SK-N-SH (cell line): ENCODE measurements at regions not wholly inside any gene's neighbourhood (a gene's known extent, or its start where the extent isn't known, plus 50 kb on each side); places are given as distances from the start of the nearest gene placed in this dataset.

ENCODE experiments used
- RFX5 ChIP-seq: IDR thresholded peaks from 2 replicates; pipeline ENCODE4 v1.6.1; 2012; ENCODE audit warnings: mild to moderate bottlenecking, improper control_type of control experiment, low read length
- TF ChIP-seq, protein P1 (sequence below): IDR thresholded peaks from 2 replicates; pipeline ENCODE4 v1.4.0; 2012; ENCODE audit warnings: low read depth, borderline replicate concordance

GRCh38 chr11:15333407-15333806, 218.7 kb downstream of the INSC start:
- TF ChIP-seq, protein P1, sequence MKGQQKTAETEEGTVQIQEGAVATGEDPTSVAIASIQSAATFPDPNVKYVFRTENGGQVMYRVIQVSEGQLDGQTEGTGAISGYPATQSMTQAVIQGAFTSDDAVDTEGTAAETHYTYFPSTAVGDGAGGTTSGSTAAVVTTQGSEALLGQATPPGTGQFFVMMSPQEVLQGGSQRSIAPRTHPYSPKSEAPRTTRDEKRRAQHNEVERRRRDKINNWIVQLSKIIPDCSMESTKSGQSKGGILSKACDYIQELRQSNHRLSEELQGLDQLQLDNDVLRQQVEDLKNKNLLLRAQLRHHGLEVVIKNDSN: no peak
- no peak for TF ChIP-seq RFX5
